ENCODE measurements at regions not wholly inside any gene's neighbourhood (a gene's known extent, or its start where the extent isn't known, plus 50 kb on each side); places are given as distances from the start of the nearest gene placed in this dataset.
"Not testable (repeated sequence)": the region's sequence is repeated elsewhere in the genome, so short reads cannot be mapped to it uniquely, and the experiment has no call there.

GRCh38 chr5:138639326-138639725 is 64.1 kb upstream of the HSPA9 start:
- H3K27ac Mint-ChIP-seq = no peak overlapping the region
- no peaks in the 10 kb centered on the region for H3K36me3 Mint-ChIP-seq (ENCODE audit: insufficient read depth in 2 of 2)
- H3K4me3 Mint-ChIP-seq = no peak overlapping the region
- no peaks in the 10 kb centered on the region for H3K9me3 Mint-ChIP-seq
- no peak for ATAC-seq (replicated peaks in 1 of 2)
- H3K27me3 Mint-ChIP-seq (ENCODE audit: low read depth) = peaks cover 61% of the 10 kb centered on the region
- DNase-seq = no peak
- H3K4me1 Mint-ChIP-seq (ENCODE audit: low read depth) = no peaks in the 10 kb centered on the region

- Mint-ChIP-seq H3K4me1 (ENCODE audit: low read depth) (peaks cover 8% of the 10 kb centered on the region), H3K9me3 (no peaks in the 10 kb centered on the region), H3K27me3 (ENCODE audit: low read depth) (peaks cover 58% of the 10 kb centered on the region), H3K4me3 (no peak overlapping the region), H3K27ac (no peak overlapping the region), H3K36me3 (ENCODE audit: insufficient read depth in 2 of 2) (no peaks in the 10 kb centered on the region)
- ATAC-seq (replicated peaks in 1 of 2) (no peak), DNase-seq (no peak)
Observed at GRCh38 chr5:138637256-138637655, 62.1 kb upstream of the HSPA9 start.

- Mint-ChIP-seq H3K27ac (no peak overlapping the region), H3K27me3 (ENCODE audit: low read depth) (peaks cover 66% of the 10 kb centered on the region), H3K4me1 (ENCODE audit: low read depth) (peaks cover 8% of the 10 kb centered on the region), H3K4me3 (no peak overlapping the region), H3K9me3 (no peaks in the 10 kb centered on the region), H3K36me3 (ENCODE audit: insufficient read depth in 2 of 2) (no peaks in the 10 kb centered on the region)
- DNase-seq (no peak), ATAC-seq (replicated peaks in 1 of 2) (no peak)
Observed at GRCh38 chr5:138636398-138636944, 61.3 kb upstream of the HSPA9 start.

GRCh38 chr5:138635708-138636107 is 60.5 kb upstream of the HSPA9 start:
- H3K4me3 Mint-ChIP-seq = no peak overlapping the region
- H3K9me3 Mint-ChIP-seq = no peaks in the 10 kb centered on the region
- DNase-seq (no peak), ATAC-seq (replicated peaks in 1 of 2) (no peak)
- no peak overlapping the region for H3K27ac Mint-ChIP-seq
- H3K27me3 Mint-ChIP-seq (ENCODE audit: low read depth) = peaks cover 65% of the 10 kb centered on the region
- no peaks in the 10 kb centered on the region for H3K36me3 Mint-ChIP-seq (ENCODE audit: insufficient read depth in 2 of 2)
- H3K4me1 Mint-ChIP-seq (ENCODE audit: low read depth) = peaks cover 8% of the 10 kb centered on the region

GRCh38 chr5:138635265-138635664 is 60.1 kb upstream of the HSPA9 start:
- H3K4me1 Mint-ChIP-seq (ENCODE audit: low read depth) = peaks cover 8% of the 10 kb centered on the region
- H3K36me3 Mint-ChIP-seq (ENCODE audit: insufficient read depth in 2 of 2) = no peaks in the 10 kb centered on the region
- no peaks in the 10 kb centered on the region for H3K9me3 Mint-ChIP-seq
- H3K27ac Mint-ChIP-seq = no peak overlapping the region
- H3K4me3 Mint-ChIP-seq = no peak overlapping the region
- no peak for ATAC-seq (replicated peaks in 1 of 2)
- no peak for DNase-seq
- peaks cover 61% of the 10 kb centered on the region for H3K27me3 Mint-ChIP-seq (ENCODE audit: low read depth)

- not testable (repeated sequence) for H3K36me3 Mint-ChIP-seq (ENCODE audit: insufficient read depth in 2 of 2); H3K4me1 Mint-ChIP-seq (ENCODE audit: low read depth); ATAC-seq (replicated peaks in 1 of 2); H3K9me3 Mint-ChIP-seq; H3K27ac Mint-ChIP-seq; DNase-seq; H3K4me3 Mint-ChIP-seq
- peaks cover 57% of the 10 kb centered on the region for H3K27me3 Mint-ChIP-seq (ENCODE audit: low read depth)
Observed at GRCh38 chr5:138634804-138635203, 59.6 kb upstream of the HSPA9 start.

- Mint-ChIP-seq H3K36me3 (ENCODE audit: insufficient read depth in 2 of 2) (no peaks in the 10 kb centered on the region), H3K9me3 (no peaks in the 10 kb centered on the region), H3K27me3 (ENCODE audit: low read depth) (peaks cover 52% of the 10 kb centered on the region), H3K4me3 (no peak overlapping the region), H3K4me1 (ENCODE audit: low read depth) (peaks cover 8% of the 10 kb centered on the region), H3K27ac (no peak overlapping the region)
- DNase-seq (peak; percentile 16 to 29), ATAC-seq (replicated peaks in 1 of 2) (peak; percentile 31 to 43)
Observed at GRCh38 chr5:138632900-138633489, 57.8 kb upstream of the HSPA9 start.

GRCh38 chr5:138631096-138631928 is 56.1 kb upstream of the HSPA9 start:
- ATAC-seq (replicated peaks in 1 of 2) = no peak

GRCh38 chr5:138629392-138629791 is 54.2 kb upstream of the HSPA9 start:
- Mint-ChIP-seq H3K36me3 (ENCODE audit: insufficient read depth in 2 of 2) (no peaks in the 10 kb centered on the region), H3K27ac (no peak overlapping the region), H3K4me3 (no peak overlapping the region), H3K27me3 (ENCODE audit: low read depth) (peaks cover 41% of the 10 kb centered on the region), H3K4me1 (ENCODE audit: low read depth) (peaks cover 8% of the 10 kb centered on the region), H3K9me3 (no peaks in the 10 kb centered on the region)
- no peak for ATAC-seq (replicated peaks in 1 of 2)
- no peak for DNase-seq

More at GRCh38 chr5:138631096-138631928, 56.1 kb upstream of the HSPA9 start:
- no peaks in the 10 kb centered on the region for H3K36me3 Mint-ChIP-seq (ENCODE audit: insufficient read depth in 2 of 2)
- no peaks in the 10 kb centered on the region for H3K9me3 Mint-ChIP-seq
- peaks cover 8% of the 10 kb centered on the region for H3K4me1 Mint-ChIP-seq (ENCODE audit: low read depth)
- no peak for DNase-seq
- H3K27ac Mint-ChIP-seq = no peak overlapping the region
- H3K4me3 Mint-ChIP-seq = no peak overlapping the region
- H3K27me3 Mint-ChIP-seq (ENCODE audit: low read depth) = peaks cover 50% of the 10 kb centered on the region

GRCh38 chr5:138626333-138626944 is 51.2 kb upstream of the HSPA9 start:
- Mint-ChIP-seq H3K36me3 (ENCODE audit: insufficient read depth in 2 of 2) (no peaks in the 10 kb centered on the region), H3K4me3 (no peak overlapping the region), H3K4me1 (ENCODE audit: low read depth) (no peaks in the 10 kb centered on the region), H3K27me3 (ENCODE audit: low read depth) (peaks cover 33% of the 10 kb centered on the region), H3K9me3 (no peaks in the 10 kb centered on the region), H3K27ac (no peak overlapping the region)
- ATAC-seq (replicated peaks in 1 of 2) (no peak), DNase-seq (no peak)

- Mint-ChIP-seq H3K27ac (no peak overlapping the region), H3K4me3 (no peak overlapping the region), H3K27me3 (ENCODE audit: low read depth) (peaks cover 40% of the 10 kb centered on the region), H3K9me3 (no peaks in the 10 kb centered on the region), H3K4me1 (ENCODE audit: low read depth) (no peaks in the 10 kb centered on the region), H3K36me3 (ENCODE audit: insufficient read depth in 2 of 2) (no peaks in the 10 kb centered on the region)
- DNase-seq = no peak
- ATAC-seq (replicated peaks in 1 of 2) = no peak
Observed at GRCh38 chr5:138625134-138625533, 49.9 kb upstream of the HSPA9 start.
